ENCODE measurements at regions not wholly inside any gene's neighbourhood (a gene's known extent, or its start where the extent isn't known, plus 50 kb on each side); places are given as distances from the start of the nearest gene placed in this dataset.

- DNase-seq (ENCODE audit: low spot score) (no peak), ATAC-seq (ENCODE audit: low read depth) (no peak)
- Histone ChIP-seq H3K27ac (ENCODE audit: poor library complexity, severe bottlenecking) (no peak overlapping the region), H3K9me3 (ENCODE audit: severe bottlenecking) (no peaks in the 10 kb centered on the region), H3K27me3 (ENCODE audit: insufficient read depth, poor library complexity, severe bottlenecking) (no peaks in the 10 kb centered on the region), H3K36me3 (ENCODE audit: low read depth) (no peaks in the 10 kb centered on the region), H3K4me3 (ENCODE audit: severe bottlenecking) (no peak overlapping the region), H3K4me1 (ENCODE audit: insufficient read depth, poor library complexity, severe bottlenecking) (peaks cover 15% of the 10 kb centered on the region)
- no peak for TF ChIP-seq CTCF (IDR thresholded peaks at IDR 0.05; ENCODE audit: poor library complexity, severe bottlenecking)
These were observed 204.2 kb upstream of the IGF1R start for GRCh38 chr15:98444138-98444537.

- no peak for DNase-seq (ENCODE audit: low spot score)
- Histone ChIP-seq H3K4me1 (ENCODE audit: insufficient read depth, poor library complexity, severe bottlenecking) (peaks cover 13% of the 10 kb centered on the region), H3K36me3 (ENCODE audit: low read depth) (no peaks in the 10 kb centered on the region), H3K27ac (ENCODE audit: poor library complexity, severe bottlenecking) (no peak overlapping the region), H3K9me3 (ENCODE audit: severe bottlenecking) (no peaks in the 10 kb centered on the region), H3K4me3 (ENCODE audit: severe bottlenecking) (no peak overlapping the region), H3K27me3 (ENCODE audit: insufficient read depth, poor library complexity, severe bottlenecking) (no peaks in the 10 kb centered on the region)
- no peak for ATAC-seq (ENCODE audit: low read depth)
- TF ChIP-seq CTCF (IDR thresholded peaks at IDR 0.05; ENCODE audit: poor library complexity, severe bottlenecking), result no peak
These were observed 203.0 kb upstream of the IGF1R start for GRCh38 chr15:98445315-98445714.

- ATAC-seq (ENCODE audit: low read depth), result no peak
- Histone ChIP-seq H3K4me3 (ENCODE audit: severe bottlenecking) (no peak overlapping the region), H3K4me1 (ENCODE audit: insufficient read depth, poor library complexity, severe bottlenecking) (peaks cover 8% of the 10 kb centered on the region), H3K36me3 (ENCODE audit: low read depth) (no peaks in the 10 kb centered on the region), H3K9me3 (ENCODE audit: severe bottlenecking) (no peaks in the 10 kb centered on the region), H3K27ac (ENCODE audit: poor library complexity, severe bottlenecking) (no peak overlapping the region), H3K27me3 (ENCODE audit: insufficient read depth, poor library complexity, severe bottlenecking) (no peaks in the 10 kb centered on the region)
- DNase-seq (ENCODE audit: low spot score), result no peak
- TF ChIP-seq CTCF (IDR thresholded peaks at IDR 0.05; ENCODE audit: poor library complexity, severe bottlenecking), result no peak
These were observed 202.3 kb upstream of the IGF1R start for GRCh38 chr15:98446083-98446482.

DNA sequence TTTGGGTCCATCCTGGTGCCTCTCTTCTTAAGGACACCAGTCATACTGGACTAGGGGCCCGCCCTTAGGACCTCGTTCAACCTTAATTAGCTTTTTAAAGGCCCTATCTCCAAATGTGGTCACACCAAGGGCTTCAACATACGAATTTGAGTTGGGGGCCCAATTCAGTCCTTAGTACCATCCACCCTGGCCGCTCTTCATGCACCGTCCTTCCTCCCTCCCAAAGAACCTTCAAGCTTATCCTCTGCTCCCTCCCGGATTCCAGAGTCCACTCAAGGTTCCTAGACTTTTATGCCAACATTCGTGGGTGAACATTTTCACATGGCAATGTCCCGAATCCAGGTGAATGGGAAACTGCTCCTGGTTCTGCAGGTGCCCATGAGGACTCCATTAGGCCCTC, 201.3 kb upstream of the IGF1R start:
- peaks cover 8% of the 10 kb centered on the region for H3K4me1 ChIP-seq (ENCODE audit: insufficient read depth, poor library complexity, severe bottlenecking)
- TF ChIP-seq CTCF (IDR thresholded peaks at IDR 0.05; ENCODE audit: poor library complexity, severe bottlenecking), result no peak
- H3K27ac ChIP-seq (ENCODE audit: poor library complexity, severe bottlenecking), result no peak overlapping the region
- ATAC-seq (ENCODE audit: low read depth) (no peak), DNase-seq (ENCODE audit: low spot score) (no peak)
- no peak overlapping the region for H3K4me3 ChIP-seq (ENCODE audit: severe bottlenecking)
- H3K9me3 ChIP-seq (ENCODE audit: severe bottlenecking), result no peaks in the 10 kb centered on the region
- no peaks in the 10 kb centered on the region for H3K36me3 ChIP-seq (ENCODE audit: low read depth)
- no peaks in the 10 kb centered on the region for H3K27me3 ChIP-seq (ENCODE audit: insufficient read depth, poor library complexity, severe bottlenecking)

GRCh38 chr15:98451236-98451635, 197.1 kb upstream of the IGF1R start:
- H3K4me1 ChIP-seq (ENCODE audit: insufficient read depth, poor library complexity, severe bottlenecking), result no peaks in the 10 kb centered on the region
- H3K27ac ChIP-seq (ENCODE audit: poor library complexity, severe bottlenecking), result no peak overlapping the region
- no peak for TF ChIP-seq CTCF (IDR thresholded peaks at IDR 0.05; ENCODE audit: poor library complexity, severe bottlenecking)
- ATAC-seq (ENCODE audit: low read depth) (no peak), DNase-seq (ENCODE audit: low spot score) (no peak)
- H3K36me3 ChIP-seq (ENCODE audit: low read depth), result no peaks in the 10 kb centered on the region
- no peaks in the 10 kb centered on the region for H3K27me3 ChIP-seq (ENCODE audit: insufficient read depth, poor library complexity, severe bottlenecking)
- H3K4me3 ChIP-seq (ENCODE audit: severe bottlenecking), result no peak overlapping the region
- H3K9me3 ChIP-seq (ENCODE audit: severe bottlenecking), result no peaks in the 10 kb centered on the region
